ENCODE measurements at regions not wholly inside any gene's neighbourhood (a gene's known extent, or its start where the extent isn't known, plus 50 kb on each side); places are given as distances from the start of the nearest gene placed in this dataset.
"Not testable (repeated sequence)": the region's sequence is repeated elsewhere in the genome, so short reads cannot be mapped to it uniquely, and the experiment has no call there.

GRCh38 chr4:188417181-188417580 lies 277.9 kb downstream of the TRIML1 start:
- peak in 12 of 42 donors; percentile 8 to 51 (median 28) for DNase-seq
- intact Hi-C loops (cut with DNase I) = no loop called here

GRCh38 chr4:188423039-188423438 lies 283.8 kb downstream of the TRIML1 start:
- no peak for DNase-seq
- intact Hi-C loops (cut with DNase I) = no loop called here

- intact Hi-C loops (cut with DNase I) = no loop called here
- DNase-seq = no peak
Observed at GRCh38 chr4:188428935-188429334, 289.7 kb downstream of the TRIML1 start.

- intact Hi-C loops (cut with DNase I) = no loop called here
- DNase-seq = no peak
Observed at GRCh38 chr4:188429965-188430364, 290.7 kb downstream of the TRIML1 start.

- no peak for DNase-seq
- intact Hi-C loops (cut with DNase I) = no loop called here
Observed at GRCh38 chr4:188430384-188430783, 291.1 kb downstream of the TRIML1 start.

GRCh38 chr4:188432328-188432727 lies 293.1 kb downstream of the TRIML1 start:
- intact Hi-C loops (cut with DNase I) = no loop called here
- DNase-seq = no peak

GRCh38 chr4:188433741-188434315 lies 294.6 kb downstream of the TRIML1 start:
- DNase-seq = no peak
- intact Hi-C loops (cut with DNase I) = no loop called here

GRCh38 chr4:188434643-188435042 lies 295.4 kb downstream of the TRIML1 start:
- peak in 1 of 42 donors; percentile 8 for DNase-seq
- intact Hi-C loops (cut with DNase I) = no loop called here

- no peak for DNase-seq
- intact Hi-C loops (cut with DNase I) = no loop called here
Observed at GRCh38 chr4:188435381-188435780, 296.1 kb downstream of the TRIML1 start.

GRCh38 chr4:188437535-188437934 lies 298.3 kb downstream of the TRIML1 start:
- no peak for DNase-seq
- intact Hi-C loops (cut with DNase I) = no loop called here

- intact Hi-C loops (cut with DNase I); DNase-seq: not testable (repeated sequence)
Observed at GRCh38 chr4:188438391-188438824, 299.2 kb downstream of the TRIML1 start.

GRCh38 chr4:188439641-188440311 lies 300.5 kb downstream of the TRIML1 start:
- peak in 40 of 42 donors; percentile 16 to 73 (median 50) for DNase-seq
- intact Hi-C loops (cut with DNase I) = no loop called here

- intact Hi-C loops (cut with DNase I) = no loop called here
- no peak for DNase-seq
Observed at GRCh38 chr4:188444500-188444899, 305.3 kb downstream of the TRIML1 start.

GRCh38 chr4:188448996-188449395 lies 309.8 kb downstream of the TRIML1 start:
- intact Hi-C loops (cut with DNase I); DNase-seq: not testable (repeated sequence)

- no peak for DNase-seq
- intact Hi-C loops (cut with DNase I) = no loop called here
Observed at GRCh38 chr4:188450571-188450970, 311.3 kb downstream of the TRIML1 start.

GRCh38 chr4:188452097-188452496 lies 312.9 kb downstream of the TRIML1 start:
- intact Hi-C loops (cut with DNase I) = no loop called here
- DNase-seq = no peak

GRCh38 chr4:188454575-188454974 lies 315.3 kb downstream of the TRIML1 start:
- intact Hi-C loops (cut with DNase I) = no loop called here

GRCh38 chr4:188455062-188455752 lies 316.0 kb downstream of the TRIML1 start:
- no peak for DNase-seq
- intact Hi-C loops (cut with DNase I) = no loop called here

More at GRCh38 chr4:188454575-188454974, 315.3 kb downstream of the TRIML1 start:
- DNase-seq = no peak

GRCh38 chr4:188459381-188459780 lies 320.1 kb downstream of the TRIML1 start:
- intact Hi-C loops (cut with DNase I) = no loop called here
- no peak for DNase-seq

GRCh38 chr4:188463909-188464308 lies 324.7 kb downstream of the TRIML1 start:
- no peak for DNase-seq
- intact Hi-C loops (cut with DNase I) = no loop called here

All from head of caudate nucleus (tissue), 42 donors.